GM12891 (cell line): ENCODE measurements at regions not wholly inside any gene's neighbourhood (a gene's known extent, or its start where the extent isn't known, plus 50 kb on each side); places are given as distances from the start of the nearest gene placed in this dataset.

ENCODE experiments used
- PAX5 ChIP-seq: IDR thresholded peaks from 2 replicates; pipeline ENCODE4 v1.6.1; 2011; ENCODE audit warnings: low read length, moderate library complexity, mild to moderate bottlenecking; ENCODE audit not compliant: insufficient read depth, severe bottlenecking
- POLR2A ChIP-seq: IDR thresholded peaks from 2 replicates; pipeline ENCODE4 v1.6.1; 2011; ENCODE audit warnings: low read depth, low read length, control low read depth
- POLR2AphosphoS5 ChIP-seq: IDR thresholded peaks from 2 replicates; pipeline ENCODE4 v1.6.1; 2011; ENCODE audit warnings: low read depth, low read length, control low read depth
- POU2F2 ChIP-seq: IDR thresholded peaks from 2 replicates; pipeline ENCODE4 v1.6.1; 2011; ENCODE audit warnings: low read depth, mild to moderate bottlenecking, control low read depth, low read length, moderate library complexity
- SPI1 ChIP-seq: IDR thresholded peaks from 2 replicates; pipeline ENCODE4 v1.6.1; 2011; ENCODE audit warnings: low read depth, low read length, control low read depth
- TAF1 ChIP-seq: IDR thresholded peaks from 2 replicates; pipeline ENCODE4 v1.6.1; 2011; ENCODE audit warnings: low read depth, low read length, control low read depth

DNA sequence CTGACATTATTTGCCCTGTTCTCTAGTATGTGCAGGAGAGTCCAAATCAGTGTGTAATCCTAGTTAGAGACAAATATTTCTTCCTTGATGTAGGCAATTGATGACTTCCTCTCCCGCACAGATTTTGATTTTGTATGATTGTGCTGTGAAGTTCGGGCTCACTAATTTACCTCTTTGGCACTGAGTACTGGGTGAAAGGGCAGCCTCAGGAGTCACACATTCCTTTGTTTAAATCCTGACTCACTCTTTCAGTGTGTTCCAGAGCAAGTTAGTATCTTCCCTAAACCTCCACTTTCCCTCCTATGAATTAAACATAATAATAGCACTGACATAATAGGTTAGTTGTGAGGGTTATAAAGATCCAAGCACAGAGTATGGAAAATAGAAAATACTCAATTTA, 269.7 kb downstream of the ISL1 start:
- TF ChIP-seq POLR2A = no peak
- no peak for TF ChIP-seq TAF1
- no peak for TF ChIP-seq SPI1
- no peak for TF ChIP-seq POLR2AphosphoS5
- TF ChIP-seq PAX5 = no peak
- TF ChIP-seq POU2F2 = no peak
